Erythroblast (primary cell): ENCODE measurements at regions not wholly inside any gene's neighbourhood (a gene's known extent, or its start where the extent isn't known, plus 50 kb on each side); places are given as distances from the start of the nearest gene placed in this dataset.

Source experiments
- GATA1 ChIP-seq: IDR thresholded peaks from 2 replicates; pipeline ENCODE4 v1.6.1; 2011; ENCODE audit warnings: low read depth, mild to moderate bottlenecking, control low read depth, low read length, moderate library complexity
- POLR2A ChIP-seq: IDR thresholded peaks from 2 replicates; pipeline ENCODE4 v1.6.1; 2011; ENCODE audit warnings: mild to moderate bottlenecking, low read length

- TF ChIP-seq POLR2A (no peak), GATA1 (no peak)
Measured at GRCh38 chr10:70942725-70943124, 54.4 kb upstream of the PCBD1 start.
